Transverse colon (tissue), 3 donors: ENCODE measurements at regions not wholly inside any gene's neighbourhood (a gene's known extent, or its start where the extent isn't known, plus 50 kb on each side); places are given as distances from the start of the nearest gene placed in this dataset.

Experiments
- CTCF ChIP-seq, 5 experiments: fragments of 200-600 bp in 3 of 5; fragments of 450-650 bp in 2 of 5; sonication (generic) in 3 of 5; IDR thresholded peaks; 1 replicate in 2 of 5; 2 replicates in 3 of 5; pipeline ENCODE4 v1.5.1; 2016 to 2017; ENCODE audit warnings: antibody characterized with exemption in 5 of 5, inconsistent platforms in 3 of 5, mild to moderate bottlenecking in 2 of 5, moderate library complexity in 1 of 5
- EP300 ChIP-seq: sonication (generic); formaldehyde crosslinking; IDR thresholded peaks from one replicate; pipeline ENCODE4 v1.6.1; 2017; ENCODE audit warnings: antibody characterized with exemption, low read depth
- POLR2A ChIP-seq: fragments of 450-650 bp; IDR thresholded peaks from one replicate; pipeline ENCODE4 v1.6.1; 2016; ENCODE audit warnings: antibody characterized with exemption, mild to moderate bottlenecking, moderate library complexity

GRCh38 chr2:100767810-100768806 lies 51.8 kb upstream of the NPAS2 start:
- TF ChIP-seq CTCF (IDR thresholded peaks at IDR 0.05) (no peak), POLR2A (no peak), EP300 (no peak)
